ENCODE measurements at regions not wholly inside any gene's neighbourhood (a gene's known extent, or its start where the extent isn't known, plus 50 kb on each side); places are given as distances from the start of the nearest gene placed in this dataset.

DNA sequence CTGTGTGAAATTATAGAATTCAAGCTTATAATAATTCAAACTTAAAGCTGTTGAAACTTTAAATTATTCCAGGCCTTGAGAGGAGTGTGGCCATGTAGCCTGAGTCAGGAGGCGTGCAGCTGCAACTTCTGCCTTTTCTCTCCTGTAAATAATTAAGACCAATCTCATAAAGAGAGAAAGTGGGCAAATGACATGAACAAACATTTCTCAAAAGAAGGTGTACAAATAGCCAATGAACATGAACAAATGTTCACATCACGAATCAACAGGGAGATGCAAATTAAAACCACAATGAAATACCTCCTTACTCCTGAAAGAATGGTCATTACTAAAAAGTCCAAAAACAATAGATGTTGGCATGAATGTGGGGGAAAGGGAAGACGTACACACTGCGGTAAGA, 149.1 kb upstream of the MYCN start:
- no peak for FAIRE-seq

DNA sequence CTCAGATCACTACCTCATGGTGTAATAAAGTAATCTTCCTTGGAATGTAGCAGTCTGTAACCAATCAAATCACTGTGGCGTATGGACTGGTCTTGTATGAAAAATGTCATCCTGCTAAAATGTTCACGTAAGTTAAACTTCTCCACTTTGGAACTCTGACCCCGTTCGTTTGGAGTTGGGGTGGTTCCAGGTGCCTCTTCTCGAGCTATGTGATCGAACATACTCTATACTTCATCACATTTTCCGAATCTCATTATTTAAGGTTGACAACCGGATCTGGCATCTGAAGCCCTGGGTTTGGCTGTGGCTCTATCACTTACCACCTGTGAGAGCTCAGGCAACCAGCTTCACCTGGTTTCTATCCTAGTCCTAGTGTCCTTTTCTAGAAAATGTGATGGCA, 148.0 kb upstream of the MYCN start:
- FAIRE-seq (no peak), DNase-seq (ENCODE audit: low spot score) (no peak)

More for the DNA sequence above, 149.1 kb upstream of the MYCN start:
- DNase-seq (ENCODE audit: low spot score): no peak

DNA sequence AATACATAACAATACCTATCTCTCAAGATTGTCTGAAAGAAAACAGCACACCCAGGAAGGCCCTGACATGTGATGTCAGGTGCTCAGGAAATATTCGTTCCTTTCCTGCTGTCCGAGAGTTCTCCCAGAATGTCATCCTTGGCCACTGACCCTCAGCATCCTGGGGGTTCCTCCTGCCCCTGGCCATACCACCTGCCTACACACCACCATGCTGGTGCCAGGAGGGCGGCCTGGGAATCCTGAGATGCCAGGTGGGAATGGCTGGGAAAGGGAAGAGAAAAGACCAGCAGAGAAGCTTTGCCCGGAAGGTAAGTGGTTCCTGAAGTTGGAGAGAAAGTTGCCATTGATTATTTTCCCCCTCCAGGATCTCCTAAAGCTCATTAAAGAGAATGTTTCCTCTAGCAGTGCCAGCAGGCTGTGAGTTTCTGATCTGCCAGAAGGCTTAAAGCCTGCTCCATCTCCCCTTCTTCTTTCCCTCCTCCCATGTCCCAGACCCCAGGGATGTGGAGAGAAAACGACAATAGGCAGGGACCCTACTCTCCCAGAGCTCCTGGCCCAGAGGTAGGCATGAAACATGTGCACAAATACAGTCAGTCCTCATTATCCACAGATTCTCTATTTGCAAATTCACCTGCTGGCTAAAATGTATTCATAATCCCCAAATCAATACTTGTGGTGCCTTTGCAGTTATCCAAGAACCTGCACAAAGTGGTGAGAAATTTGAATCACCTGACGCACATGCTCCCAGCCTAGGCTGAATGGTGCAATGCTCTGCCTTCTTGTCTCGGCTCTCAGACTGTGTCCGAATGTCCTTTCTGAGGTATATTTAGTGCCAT, 147.1 kb upstream of the MYCN start:
- no peak for DNase-seq (ENCODE audit: low spot score)
- no peak for FAIRE-seq

DNA sequence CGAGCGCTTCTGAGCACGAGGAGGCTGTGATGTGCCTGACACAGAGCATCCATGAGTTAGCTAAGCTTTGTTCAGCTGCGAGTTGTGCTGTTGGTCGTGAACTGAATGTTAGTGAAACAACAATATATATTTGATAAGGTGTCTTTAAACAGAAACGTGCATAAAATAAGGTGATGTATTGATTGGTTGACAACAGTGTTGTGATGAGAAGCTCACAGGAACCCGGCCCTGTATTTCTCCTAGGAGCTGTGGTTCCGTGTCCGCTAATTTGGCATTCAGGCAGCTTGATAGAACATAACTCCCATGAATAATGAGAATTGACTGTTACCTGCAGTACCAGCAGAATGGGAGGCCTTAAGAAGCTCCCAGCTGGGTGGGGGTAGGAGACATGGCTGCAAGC, 146.4 kb upstream of the MYCN start:
- DNase-seq (ENCODE audit: low spot score) (no peak), FAIRE-seq (no peak)

DNA sequence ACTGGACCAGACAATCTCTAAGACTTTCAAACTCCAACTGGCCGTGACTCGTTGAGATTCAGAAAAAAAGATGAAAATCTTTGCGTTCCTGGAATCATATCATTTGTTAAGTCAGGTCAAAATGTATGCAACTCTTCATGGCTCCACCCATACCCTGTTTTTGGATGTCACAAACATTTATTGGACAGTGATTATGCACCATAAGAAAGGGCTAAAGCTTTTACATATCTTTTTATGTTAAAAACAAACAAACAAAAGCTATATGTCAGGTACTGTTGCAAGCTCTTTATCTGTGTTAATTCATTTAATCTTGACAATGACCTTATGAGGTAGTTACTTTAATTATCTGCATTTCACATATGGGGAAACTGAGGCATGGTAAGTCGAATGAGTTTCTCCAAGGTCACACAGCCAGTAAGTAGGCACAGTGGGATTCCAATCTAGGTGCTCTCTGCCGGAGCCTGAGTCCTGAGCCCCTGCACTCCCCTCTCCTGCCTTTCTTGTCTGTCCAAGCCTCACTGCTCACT, 145.7 kb upstream of the MYCN start:
- no peak for FAIRE-seq
- DNase-seq (ENCODE audit: low spot score): no peak

DNA sequence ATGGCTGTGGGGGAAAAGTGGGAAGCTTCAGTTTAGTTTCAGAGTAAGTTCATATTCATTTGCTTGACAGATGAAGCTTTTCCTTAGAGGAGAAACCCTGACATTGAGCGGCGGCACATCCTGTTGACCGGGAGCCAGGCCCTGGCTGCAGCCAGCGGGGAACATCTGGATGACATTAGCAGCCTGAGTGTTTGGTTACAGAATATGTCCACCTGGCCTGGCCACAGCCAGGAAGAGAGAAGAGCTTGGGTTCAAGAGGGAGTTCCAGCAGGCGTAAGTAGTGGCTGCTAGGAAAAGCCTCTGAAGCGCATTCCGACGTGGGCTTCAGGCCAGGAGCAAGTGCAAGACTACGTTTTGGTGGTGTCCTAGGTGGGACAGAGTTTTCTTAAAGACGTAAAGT, 144.9 kb upstream of the MYCN start:
- FAIRE-seq: no peak
- DNase-seq (ENCODE audit: low spot score): no peak

DNA sequence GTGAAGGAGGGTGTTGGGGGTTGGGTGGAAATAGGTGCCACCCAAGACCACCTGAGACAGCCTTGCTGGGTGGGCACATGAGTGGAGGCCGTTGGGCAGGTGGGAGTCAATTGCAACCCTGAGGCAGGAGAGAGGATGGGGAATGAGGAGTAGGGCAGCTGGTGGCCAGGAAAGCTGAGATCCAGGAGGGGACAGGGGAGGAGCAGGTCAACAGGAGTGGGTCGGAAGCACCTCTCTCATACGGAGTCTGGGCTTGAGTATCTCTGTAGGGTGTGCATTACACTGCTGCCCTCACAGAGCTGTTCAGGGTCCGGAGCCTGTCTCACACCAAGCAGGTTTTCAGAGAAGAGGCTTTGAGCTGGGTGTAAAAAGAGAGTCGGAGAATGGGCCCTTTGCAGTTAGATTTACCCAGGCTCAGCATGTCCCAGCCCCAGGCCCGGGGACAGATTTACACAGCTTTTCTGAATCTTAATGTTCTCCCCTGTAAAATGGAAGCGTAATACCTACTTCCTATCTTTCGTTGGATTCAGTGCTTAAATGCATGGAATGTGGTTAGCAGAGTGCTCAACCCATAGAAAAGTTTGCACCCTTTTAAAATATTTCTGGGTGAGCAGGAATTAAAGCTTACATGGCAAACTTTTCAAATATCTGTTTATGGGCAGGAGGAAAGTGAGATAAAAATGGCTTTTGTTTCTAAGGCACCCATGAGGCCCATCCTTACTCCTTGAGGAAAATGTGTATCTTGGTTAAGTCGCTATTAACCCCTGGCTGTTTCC, 144.0 kb upstream of the MYCN start:
- no peak for DNase-seq (ENCODE audit: low spot score)
- FAIRE-seq: no peak

DNA sequence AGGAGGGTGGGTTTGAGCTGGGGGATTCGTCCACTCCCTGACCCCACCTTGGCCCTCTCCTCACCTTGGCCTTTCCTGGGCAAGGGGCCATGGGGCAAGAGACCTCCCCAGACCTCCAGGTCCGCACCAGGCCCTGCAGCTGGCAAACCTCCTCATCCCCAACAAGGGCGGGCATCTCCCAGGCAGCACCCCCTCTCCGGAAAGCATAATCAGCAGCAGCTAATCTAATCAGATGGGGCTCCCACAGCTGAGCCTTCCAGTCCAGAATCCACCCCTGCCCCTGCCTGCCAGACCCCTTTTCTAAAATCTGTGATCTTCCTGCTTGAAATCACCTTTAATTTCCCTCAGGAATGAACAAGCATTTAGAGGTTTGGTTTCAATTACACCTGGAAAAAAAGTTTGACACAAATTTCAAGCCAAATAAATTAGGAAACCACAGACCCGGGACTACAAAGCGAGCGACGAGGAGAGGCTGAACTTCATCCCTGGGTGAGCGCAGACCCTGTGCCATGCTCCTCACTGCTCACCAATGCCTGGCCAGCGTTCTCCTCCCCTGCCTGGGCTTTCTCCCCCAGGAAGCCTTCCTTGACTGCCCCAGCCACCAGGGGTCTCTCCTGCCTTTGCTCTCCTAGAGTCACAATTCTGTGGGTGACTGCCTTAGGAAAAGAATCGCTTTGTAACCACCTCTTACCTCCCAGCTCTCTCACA, 143.0 kb upstream of the MYCN start:
- DNase-seq (ENCODE audit: low spot score): no peak
- no peak for FAIRE-seq

DNA sequence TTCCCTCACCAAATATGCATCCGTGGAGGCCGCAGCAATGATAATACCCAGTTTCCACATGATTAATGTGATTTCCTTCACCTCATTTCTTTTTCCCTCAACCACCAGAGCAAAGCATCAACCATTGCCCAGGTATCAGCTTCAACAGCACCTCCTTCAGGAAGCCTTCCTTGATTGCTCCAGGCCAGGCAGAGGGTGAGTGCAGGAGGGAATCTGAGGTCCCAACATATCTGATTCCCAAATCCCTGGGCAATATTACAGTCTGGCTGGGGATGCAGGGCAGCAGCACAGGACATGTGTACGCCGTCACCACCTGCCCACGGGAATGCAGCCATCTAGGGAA, 142.4 kb upstream of the MYCN start:
- FAIRE-seq (no peak), DNase-seq (ENCODE audit: low spot score) (no peak)

DNA sequence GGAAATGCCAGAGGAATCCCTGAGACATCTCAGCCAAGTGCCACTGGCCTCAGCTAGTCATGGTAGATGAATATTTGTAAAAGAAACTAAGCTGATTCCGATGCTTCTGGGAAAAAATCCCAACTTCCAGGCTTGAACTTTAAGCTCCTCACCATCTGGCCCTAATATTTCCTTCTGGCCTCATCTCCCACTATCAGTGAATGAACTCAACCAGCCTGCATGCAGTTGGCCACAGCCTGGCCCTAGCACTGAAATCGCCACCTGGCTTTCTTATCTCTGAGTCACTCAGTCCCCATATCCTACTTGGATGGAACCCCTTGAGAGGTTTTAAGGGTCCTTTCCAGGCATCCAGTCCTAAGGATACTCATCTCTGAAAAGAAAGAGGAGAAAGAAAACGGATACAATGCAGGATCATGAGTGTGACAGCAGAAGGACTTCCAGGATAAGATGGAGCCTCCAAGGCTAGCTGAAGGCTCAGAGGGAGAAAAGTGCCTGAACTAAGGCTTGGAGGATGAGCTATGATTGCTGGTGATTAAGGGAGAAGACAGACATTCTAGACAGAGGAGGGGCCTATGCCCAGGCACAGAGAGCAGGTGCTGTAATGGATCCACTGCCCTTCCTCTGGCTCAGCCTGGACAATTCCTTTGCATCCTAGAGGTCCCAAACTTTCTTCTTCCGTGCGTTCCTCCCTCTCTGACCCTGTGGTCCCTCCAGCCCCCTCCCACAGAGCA, 141.5 kb upstream of the MYCN start:
- no peak for DNase-seq (ENCODE audit: low spot score)
- FAIRE-seq: no peak

DNA sequence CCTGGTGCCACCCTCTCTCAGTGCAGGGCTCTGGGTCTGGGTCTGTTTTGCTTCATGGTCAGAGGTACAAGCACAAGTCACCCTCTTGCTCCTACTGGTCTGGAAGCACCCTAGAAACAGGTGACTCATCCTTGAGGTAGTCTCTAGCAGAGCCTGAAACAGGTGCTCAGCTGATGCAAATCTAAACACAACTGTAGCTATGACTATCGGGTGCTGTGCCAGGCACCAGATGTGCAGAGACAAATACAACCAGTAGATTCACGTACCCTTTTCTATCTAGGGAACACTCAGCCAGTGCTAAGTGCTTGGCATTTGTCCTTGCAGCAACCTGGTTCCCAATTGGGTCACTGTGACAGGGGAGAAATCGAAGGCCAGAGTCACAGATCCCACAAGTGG, 140.9 kb upstream of the MYCN start:
- DNase-seq (ENCODE audit: low spot score) (no peak), FAIRE-seq (no peak)

DNA sequence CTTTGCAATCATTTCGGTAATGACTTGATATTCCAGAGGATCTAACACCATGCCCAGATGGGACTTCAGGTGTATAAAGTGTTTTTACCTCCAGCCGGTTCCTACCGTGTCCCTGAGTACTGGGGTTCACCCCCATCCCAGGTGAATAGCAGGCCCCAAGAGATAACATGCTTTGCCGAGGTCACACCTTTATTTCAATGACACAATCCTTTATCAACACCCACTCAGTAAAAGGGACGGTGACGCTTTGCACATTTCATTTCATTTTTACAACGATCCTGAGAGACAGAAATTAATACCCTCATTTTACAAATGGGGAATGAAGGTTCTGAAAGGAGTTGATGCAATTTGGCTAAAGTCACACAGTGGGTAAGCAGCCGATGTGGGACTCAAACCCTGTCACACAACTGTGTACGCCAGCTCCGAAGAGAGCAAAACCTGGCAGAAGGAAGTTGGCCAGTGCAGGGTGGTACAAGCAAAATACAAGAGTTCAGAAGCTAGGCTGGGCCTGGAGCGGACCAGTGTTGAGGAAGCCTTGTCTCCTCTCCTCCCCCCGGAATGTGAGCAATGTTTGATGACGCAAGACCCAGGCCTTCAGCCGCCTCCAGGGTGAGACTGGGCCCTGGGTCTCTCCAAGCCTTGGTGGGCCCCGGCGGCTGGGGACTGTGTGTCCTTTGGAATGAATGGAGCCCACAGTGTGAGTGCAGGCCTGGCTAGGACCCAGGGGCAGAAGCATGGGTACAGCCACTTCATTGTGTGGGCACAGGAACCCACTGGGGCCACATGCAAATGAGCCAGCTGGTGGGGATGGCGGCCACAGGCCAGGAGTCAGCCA, 139.6 kb upstream of the MYCN start:
- no peak for DNase-seq (ENCODE audit: low spot score)
- FAIRE-seq: no peak

DNA sequence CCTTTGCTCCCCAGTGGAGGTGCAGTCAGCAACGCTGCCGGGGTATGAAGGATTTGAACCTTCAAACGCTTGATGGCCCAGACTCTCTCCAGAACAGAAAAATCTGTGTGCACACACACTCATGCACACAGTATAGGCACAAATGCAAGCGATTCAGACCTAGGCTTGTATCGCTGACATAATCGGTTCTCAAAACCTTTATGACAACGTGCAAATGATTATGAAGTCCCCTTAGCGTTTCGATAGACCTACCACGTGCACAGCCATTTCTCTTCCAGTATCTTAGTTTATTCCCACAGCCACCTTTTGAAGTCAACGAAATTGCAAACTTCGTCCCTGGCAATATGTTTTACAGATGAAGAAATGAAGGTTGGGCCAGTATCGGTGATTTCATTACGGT, 138.9 kb upstream of the MYCN start:
- FAIRE-seq (no peak), DNase-seq (ENCODE audit: low spot score) (no peak)

DNA sequence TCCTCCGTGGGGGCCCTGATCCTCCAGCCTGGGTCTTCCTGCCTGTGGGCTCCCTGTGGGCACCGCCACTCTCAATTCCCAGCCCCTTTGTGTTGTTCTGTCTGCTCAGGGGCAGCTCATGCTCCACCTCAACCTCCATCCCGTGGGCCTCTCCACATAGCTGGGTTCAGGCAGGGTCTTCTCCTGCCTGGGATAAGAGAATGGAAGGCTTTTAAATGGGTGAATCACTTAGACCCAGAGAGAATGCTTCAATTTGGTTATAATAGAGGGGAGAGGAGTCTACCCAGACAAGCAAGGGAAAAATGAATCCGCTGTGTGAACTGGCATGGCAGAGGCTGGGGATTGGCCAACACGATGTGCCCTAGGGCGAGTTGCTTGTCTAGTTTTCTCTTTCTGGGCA, 138.4 kb upstream of the MYCN start:
- DNase-seq (ENCODE audit: low spot score) (no peak), FAIRE-seq (no peak)

DNA sequence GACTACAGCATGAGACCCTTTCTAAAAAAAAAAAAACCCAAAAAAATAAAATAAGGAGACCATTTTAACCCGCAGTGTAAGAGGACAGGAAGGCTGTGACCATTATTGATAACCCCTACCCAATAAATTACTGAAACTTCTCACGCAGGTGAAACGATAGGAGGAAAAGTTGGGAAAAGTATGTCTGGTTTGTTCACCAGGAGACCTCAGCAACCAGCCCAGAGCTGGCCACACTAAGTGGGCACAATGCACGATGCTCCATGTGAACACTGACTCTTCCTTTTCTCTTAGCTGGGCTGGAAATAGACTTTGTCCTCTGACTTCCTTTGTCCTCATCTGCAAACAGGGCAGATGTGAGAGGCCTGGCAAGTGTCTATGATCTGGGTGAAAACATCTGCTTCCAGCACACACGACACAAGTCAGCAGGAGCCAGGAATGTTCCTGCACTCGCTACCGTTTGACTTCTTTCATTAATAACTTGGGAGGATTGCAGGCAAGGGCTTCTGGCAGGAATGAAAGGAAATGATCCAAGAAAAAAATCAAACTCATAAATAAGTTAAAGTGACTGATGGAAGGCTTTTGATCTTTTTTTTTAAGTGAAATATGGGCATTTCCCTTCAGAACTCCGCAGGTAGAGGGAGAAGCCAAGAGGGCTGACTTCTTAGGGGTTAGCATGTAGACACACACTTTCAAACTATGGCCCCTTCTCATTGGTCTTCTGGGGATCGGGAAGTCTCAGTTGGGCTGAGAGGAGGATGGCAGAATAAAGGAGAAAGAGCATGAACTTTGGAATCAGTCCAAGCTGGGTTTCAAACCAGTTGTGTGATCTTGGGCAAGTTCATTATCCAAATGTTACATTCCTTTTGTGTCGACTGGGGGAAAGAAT, 137.4 kb upstream of the MYCN start:
- DNase-seq (ENCODE audit: low spot score): no peak

DNA sequence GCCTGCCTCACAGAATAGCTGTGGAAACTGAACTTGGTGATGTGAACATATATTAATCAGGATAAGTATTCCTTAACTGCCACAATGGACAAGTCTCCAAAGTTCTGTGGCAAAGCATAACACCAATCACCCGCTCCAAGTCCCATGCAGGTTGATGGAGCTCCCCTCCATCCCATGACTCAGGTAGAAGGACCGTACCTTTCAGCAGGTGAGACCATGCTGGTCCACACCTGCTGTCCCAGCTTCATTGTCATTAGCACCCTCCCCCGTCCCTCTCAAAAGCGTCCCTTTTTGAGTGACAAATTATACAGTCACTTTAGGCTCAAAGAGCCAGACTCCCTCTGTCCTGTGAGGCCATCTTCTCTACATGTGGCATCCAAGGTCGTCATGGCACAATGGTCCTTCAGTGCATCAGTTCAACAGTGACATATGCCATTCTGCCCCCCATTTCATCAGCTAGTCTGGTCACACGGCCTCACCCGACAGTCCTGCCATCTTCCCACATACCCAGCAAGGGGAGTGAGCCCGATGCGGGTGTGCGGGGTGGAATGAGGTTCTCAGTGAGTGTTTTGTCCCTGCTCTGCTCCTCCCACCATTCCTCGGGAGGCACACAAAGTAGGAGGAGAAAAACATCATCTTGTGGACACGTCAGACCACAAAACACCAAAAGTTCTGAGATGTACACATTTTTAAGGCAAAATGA, 136.7 kb upstream of the MYCN start:
- no peak for DNase-seq (ENCODE audit: low spot score)
- FAIRE-seq: no peak

More for the DNA sequence above, 137.4 kb upstream of the MYCN start:
- FAIRE-seq: no peak

DNA sequence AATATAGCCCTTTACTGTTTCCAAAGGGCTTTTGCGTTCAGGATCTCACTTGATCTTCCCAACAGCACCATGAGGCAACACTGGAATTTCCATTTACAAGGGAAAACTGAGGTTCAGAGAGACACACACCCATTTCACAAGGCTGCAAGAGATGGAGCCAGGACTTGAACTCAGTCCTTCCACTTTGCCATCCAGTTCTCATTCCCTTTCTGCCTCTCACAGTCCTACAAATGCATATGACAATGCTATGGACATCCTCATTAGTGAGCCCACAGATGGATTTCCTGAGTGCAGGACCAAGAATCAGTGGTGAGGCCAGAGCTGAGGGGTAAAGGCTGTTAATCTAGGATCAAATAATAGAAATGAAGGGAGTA, 136.1 kb upstream of the MYCN start:
- FAIRE-seq (no peak), DNase-seq (ENCODE audit: low spot score) (no peak)

DNA sequence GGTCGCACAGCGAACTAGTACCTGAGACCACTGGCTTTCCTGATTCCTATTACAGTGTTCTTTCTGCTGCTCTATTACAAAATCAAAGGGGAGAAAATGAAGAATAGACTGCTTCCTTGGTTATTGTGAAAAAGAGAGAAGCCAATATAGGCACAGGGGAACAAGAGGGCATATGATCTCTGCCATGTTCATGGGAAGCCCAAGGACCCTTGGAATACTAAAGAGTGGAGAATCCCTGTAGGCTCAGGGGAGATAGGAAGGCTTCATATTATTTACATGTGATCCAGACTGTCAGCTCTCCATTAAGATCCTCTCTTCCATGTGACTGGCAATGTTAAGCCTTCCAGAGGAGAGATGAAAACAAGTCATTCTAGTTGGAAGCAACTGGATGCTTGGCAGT, 135.7 kb upstream of the MYCN start:
- no peak for FAIRE-seq

DNA sequence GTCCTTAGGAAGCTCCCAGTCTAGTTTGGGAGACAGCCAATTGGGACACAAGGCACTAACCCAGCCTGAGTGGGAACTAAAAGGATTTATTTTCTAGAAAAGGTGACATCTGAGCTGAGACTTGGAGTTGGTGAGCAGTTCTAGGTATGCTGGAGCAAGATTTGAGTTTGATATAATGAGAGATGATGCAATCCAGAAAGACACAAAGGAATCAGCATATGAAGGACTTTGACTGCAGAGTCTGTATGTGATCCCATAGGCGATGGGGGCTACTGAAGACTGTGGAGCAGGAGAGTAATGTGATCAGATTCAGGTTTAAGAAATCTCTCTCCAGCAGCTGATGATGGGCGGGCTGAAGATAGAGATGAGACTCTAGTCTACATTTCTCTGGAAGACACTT, 135.1 kb upstream of the MYCN start:
- no peak for FAIRE-seq
- no peak for DNase-seq (ENCODE audit: low spot score)

More for the DNA sequence above, 135.7 kb upstream of the MYCN start:
- no peak for DNase-seq (ENCODE audit: low spot score)
